Suprapubic skin (tissue), 3 donors: ENCODE measurements at regions not wholly inside any gene's neighbourhood (a gene's known extent, or its start where the extent isn't known, plus 50 kb on each side); places are given as distances from the start of the nearest gene placed in this dataset.

ENCODE experiments used
- EP300 ChIP-seq: sonication (generic); formaldehyde crosslinking; IDR thresholded peaks from one replicate; pipeline ENCODE4 v1.6.1; 2017; ENCODE audit warnings: antibody characterized with exemption
- POLR2A ChIP-seq, 2 donors: fragments of 450-650 bp; IDR thresholded peaks; one replicate each; pipeline ENCODE4 v1.6.1; 2017; ENCODE audit warnings: antibody characterized with exemption in 2 of 2, mild to moderate bottlenecking in 2 of 2, moderate library complexity in 2 of 2
- TF ChIP-seq, protein P1 (sequence below), 2 donors: fragments of 200-600 bp in 1 of 2; fragments of 450-650 bp in 1 of 2; sonication (generic) in 1 of 2; IDR thresholded peaks; one replicate each; pipeline ENCODE4 v1.5.1; 2016 to 2019; ENCODE audit warnings: antibody characterized with exemption in 2 of 2, mild to moderate bottlenecking in 1 of 2, moderate library complexity in 1 of 2

GRCh38 chr20:23222531-23223200 lies 127.9 kb upstream of the NXT1 start:
- TF ChIP-seq, protein P1, sequence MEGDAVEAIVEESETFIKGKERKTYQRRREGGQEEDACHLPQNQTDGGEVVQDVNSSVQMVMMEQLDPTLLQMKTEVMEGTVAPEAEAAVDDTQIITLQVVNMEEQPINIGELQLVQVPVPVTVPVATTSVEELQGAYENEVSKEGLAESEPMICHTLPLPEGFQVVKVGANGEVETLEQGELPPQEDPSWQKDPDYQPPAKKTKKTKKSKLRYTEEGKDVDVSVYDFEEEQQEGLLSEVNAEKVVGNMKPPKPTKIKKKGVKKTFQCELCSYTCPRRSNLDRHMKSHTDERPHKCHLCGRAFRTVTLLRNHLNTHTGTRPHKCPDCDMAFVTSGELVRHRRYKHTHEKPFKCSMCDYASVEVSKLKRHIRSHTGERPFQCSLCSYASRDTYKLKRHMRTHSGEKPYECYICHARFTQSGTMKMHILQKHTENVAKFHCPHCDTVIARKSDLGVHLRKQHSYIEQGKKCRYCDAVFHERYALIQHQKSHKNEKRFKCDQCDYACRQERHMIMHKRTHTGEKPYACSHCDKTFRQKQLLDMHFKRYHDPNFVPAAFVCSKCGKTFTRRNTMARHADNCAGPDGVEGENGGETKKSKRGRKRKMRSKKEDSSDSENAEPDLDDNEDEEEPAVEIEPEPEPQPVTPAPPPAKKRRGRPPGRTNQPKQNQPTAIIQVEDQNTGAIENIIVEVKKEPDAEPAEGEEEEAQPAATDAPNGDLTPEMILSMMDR (IDR thresholded peaks at IDR 0.05): no peak
- no peak for TF ChIP-seq POLR2A (IDR thresholded peaks at IDR 0.05)
- no peak for TF ChIP-seq EP300
